Uterus (tissue), 2 donors: ENCODE measurements at regions not wholly inside any gene's neighbourhood (a gene's known extent, or its start where the extent isn't known, plus 50 kb on each side); places are given as distances from the start of the nearest gene placed in this dataset.

Source experiments
- CTCF ChIP-seq, 4 experiments: fragments of 200-600 bp in 2 of 4; fragments of 450-650 bp in 2 of 4; sonication (generic) in 2 of 4; IDR thresholded peaks; one replicate each; pipeline ENCODE4 v1.5.1; 2016 to 2019; ENCODE audit warnings: antibody characterized with exemption in 4 of 4, mild to moderate bottlenecking in 2 of 4, moderate library complexity in 1 of 4
- POLR2A ChIP-seq, 2 donors: fragments of 450-650 bp; IDR thresholded peaks; one replicate each; pipeline ENCODE4 v1.6.1; 2016; ENCODE audit warnings: antibody characterized with exemption in 2 of 2, mild to moderate bottlenecking in 1 of 2, moderate library complexity in 1 of 2

- TF ChIP-seq CTCF (IDR thresholded peaks at IDR 0.05) (no peak), POLR2A (IDR thresholded peaks at IDR 0.05) (no peak)
These were observed 206.3 kb upstream of the FOXF1 start for GRCh38 chr16:86303787-86304678.
